Fibroblast of skin of abdomen (primary cell): ENCODE measurements at regions not wholly inside any gene's neighbourhood (a gene's known extent, or its start where the extent isn't known, plus 50 kb on each side); places are given as distances from the start of the nearest gene placed in this dataset.

Experiments used
- DNase-seq: peaks from one replicate; pipeline ENCODE4 v3.0.0-alpha.2; 2013

DNA sequence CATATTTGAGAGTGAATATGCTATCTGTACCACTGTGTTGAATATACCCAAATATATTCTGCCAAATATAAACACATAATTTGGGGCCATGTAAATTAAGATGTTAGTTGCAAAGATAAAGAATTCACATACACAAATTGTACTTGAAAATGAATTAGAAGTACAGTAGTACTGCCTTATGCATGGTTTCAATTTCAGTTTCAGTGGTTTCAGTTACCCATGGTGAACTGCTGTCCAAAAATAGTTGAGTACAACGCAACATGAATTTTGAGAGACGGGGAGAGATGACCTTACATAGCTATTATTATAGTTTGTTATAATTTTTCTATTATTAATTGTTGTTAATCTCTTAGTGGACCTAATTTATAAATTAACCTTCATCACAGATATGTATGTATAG, 1313.0 kb upstream of the FAM98A start:
- DNase-seq: no peak

DNA sequence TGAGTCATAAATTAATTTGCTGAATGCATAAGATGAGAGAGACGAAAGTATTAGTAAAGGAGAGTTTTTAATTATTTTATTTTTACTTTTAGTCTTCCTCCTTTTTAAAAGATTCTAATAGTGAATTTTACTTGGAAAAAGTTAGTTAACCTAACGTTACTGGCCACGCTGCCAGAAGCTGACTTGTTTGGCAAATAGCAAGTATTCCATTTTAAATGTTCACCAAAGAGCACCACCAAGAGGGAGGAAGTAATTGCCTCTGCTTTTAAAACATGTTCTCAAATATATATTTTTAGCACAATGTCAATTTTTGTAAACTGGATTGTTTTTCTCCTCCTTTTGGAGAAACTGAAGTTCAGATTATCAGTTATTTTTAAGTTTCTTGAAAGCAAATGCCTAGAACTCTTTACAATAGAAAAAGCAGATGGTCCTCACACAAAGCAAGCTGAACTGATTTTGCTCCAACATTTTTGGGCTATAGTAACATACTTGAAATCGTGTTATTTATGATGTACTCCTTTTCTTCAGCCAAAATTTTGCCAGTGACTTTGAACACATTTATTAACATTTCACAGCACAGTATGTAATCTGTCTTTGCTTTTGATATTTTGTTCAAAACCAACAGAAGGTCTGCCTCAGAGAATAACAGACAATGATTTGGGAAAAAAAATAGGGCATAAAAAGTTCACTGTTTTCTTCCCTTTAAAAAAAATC, 1311.0 kb upstream of the FAM98A start:
- no peak for DNase-seq

DNA sequence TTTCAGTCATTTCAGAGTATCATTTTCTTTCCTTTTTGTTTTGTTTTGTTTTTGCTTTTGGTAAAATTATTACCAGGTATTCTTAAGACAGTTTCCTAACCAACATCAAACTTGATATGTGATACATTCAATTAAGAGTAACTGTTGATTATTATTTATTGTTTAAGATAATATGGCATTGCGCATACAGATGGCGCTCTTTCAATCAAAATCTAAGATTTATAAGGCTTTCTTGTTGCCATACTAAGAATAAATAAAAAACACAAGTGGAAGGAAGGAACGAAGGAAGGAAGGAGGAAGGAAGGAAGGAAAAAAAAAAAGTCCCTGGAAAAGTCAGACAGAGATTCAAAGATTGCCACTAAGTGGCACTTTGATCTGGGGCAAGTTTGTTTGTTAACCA, 1308.7 kb upstream of the FAM98A start:
- no peak for DNase-seq

DNA sequence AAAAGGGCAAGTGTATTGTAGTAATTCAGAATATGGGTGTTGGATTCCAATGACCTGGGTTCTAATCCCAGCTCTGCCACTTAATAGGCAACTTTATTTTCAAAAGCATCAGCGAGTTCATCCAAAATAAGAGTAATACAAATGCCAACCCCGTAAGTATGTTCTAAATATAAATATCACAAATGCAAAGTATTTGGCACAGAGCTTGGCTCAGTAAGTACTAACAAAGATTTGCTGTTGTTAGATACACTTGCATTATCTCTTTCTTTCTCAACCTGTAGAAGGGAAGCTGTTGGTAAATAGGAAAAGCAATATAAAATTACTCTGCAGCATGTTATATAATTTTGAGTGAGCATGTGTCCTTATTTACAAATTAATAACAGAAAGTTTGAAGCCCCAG, 1302.6 kb upstream of the FAM98A start:
- no peak for DNase-seq

DNA sequence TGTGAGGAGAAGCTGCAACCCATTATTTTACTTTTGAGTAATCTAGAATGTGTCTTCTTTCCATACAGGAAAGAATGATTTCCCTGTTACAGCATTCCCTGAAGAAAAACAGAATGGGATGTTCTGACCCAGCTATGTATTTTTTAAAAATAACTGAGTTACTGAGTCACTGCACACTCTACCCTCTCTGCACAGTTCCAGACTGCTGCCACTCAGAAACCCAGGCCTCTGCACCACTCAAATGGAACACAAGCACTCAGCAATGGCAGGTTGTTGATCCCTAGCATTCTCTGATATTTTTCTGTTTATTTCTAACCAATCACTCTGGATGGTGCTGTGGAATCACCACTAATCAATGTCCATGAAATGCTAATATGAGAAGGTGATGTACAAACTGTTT, 1300.0 kb upstream of the FAM98A start:
- no peak for DNase-seq

DNA sequence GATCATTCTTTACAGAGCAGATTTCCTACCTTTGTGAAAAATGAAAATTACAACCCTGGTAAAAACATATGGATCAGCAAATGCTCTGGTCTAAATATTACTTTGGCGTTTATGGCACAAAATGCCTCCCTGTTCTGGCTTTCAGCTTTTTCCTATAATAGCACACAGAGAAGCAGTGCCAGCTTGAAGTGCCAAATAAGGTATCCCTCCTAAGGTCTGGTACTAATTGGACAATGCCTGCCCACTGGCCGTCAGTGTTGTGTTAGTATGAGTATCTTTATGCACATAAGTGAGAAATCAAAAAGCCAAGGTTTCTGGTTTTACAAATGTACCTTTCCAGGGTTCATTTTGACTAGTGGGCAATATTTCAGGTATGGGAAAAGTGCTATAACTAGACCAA, 1293.7 kb upstream of the FAM98A start:
- no peak for DNase-seq

DNA sequence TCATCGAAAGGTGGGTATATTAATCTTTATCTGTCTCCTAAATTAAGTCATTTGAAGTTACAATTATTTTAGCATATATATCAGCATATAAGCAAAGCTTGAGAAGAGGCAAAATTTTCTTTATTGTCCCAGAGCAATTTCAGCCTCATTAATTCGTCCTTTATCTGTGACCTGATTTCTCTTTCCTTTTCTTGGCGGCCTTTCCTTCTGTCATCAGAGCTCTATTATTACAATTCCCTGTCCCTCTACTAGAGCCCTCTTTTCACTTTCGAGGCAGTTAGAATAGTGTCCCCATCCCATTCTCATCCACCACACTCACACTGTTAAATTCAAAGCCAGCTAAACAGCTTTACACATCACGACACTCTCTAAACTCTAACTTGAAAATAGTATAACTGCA, 1293.2 kb upstream of the FAM98A start:
- no peak for DNase-seq

DNA sequence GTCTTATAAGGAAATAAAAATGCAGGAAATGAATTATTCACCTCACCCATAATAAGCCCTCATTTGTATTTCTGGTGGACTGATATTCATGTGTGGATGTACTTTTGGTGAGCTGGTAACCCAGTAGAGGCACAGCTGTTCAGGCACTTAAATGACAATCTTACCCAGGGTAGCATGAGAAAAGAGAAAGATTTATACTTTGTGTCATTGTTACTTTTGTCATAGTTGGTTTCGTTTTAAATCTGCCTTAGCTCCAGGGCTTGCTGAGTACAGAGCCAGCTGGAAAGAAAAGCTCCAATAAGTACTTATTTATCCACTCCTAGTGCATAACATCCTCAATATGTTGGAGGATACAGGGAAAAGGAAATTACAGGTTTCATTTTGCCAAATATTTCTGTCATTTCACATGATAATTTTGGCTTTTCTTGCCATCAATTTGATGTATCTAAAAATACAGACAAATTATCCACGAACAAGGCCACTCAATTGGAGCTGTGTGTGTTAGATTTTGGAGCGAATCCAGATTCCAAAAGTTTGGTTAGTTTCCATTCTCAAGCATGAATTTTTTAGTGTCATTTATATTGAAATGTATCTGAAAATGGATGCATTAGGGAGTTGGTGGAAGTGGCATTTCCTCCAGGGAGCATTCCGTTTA, 1276.1 kb upstream of the FAM98A start:
- DNase-seq: no peak

DNA sequence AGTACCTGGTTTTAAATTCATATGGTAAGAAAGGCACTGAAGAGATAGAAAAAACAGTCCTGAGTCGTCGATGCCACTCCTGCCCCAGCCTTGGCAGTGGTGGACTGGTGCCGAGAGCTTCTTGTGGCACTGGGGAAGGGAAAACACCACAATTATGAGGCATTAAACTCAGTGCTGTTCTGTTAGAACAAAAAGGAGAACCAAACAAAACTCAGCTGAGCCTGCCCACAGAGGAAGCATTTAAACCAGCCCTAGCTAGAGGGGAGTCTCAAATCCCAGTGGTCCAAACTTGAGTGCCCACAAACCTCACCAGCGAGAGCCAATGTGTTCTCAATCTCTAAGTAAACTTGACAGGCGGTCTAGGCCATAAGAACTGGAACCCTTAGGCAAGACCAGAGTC, 1254.5 kb upstream of the FAM98A start:
- no peak for DNase-seq

DNA sequence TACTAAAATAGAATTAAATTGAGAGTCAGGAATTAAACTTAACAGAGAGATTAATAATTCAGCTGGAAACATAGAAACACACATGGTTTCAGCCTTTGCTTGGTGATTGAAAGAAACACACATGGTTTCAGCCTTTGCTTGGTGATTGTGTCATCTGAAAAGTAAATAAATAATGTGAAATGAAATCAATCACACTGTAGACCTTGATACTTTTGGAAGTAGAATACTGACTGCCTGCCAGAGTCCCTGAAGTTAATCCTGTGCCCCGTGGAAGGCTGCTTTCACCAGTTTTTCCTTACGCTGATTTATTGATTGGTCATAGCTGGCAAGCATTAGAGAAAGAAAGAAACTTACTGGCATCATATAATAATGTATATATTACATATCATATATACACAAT, 1252.7 kb upstream of the FAM98A start:
- no peak for DNase-seq

DNA sequence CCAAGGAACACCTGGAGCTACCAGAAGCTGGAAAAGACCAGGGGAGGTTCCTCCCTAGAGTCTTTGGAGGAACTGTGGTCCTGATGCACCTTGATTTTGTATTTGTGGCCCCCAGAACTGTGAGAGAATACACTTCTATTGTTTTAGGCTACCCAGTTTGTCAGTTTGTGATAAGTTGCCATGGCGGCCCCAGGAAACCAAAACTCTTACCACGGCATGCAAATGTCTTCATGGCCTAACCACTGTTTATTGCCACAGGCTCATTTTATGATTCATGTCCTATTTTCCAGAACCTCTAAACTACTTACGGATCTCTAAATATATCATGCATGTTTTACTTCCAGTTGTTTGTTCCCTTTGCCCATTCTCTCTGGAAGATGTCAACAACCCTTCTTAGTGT, 1250.7 kb upstream of the FAM98A start:
- no peak for DNase-seq

DNA sequence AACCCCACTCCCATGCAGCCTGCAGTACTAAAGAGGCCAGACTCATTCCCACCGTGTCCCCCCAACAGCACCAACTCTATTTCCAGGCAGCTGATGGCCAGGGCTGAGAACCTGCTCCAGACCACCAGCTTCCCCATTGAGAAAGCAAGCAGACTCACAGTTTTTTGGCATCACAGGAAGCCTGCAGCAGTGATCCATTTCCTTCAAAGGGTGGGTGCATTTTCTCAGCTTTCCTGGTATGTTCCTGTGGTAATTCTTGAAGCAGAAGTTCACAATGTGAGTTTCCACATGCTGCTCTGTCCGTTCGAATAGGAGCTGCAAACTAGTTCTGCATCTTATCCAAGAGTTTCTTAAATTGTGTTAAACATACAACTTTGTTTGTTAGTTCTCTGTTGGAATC, 1249.6 kb upstream of the FAM98A start:
- no peak for DNase-seq

DNA sequence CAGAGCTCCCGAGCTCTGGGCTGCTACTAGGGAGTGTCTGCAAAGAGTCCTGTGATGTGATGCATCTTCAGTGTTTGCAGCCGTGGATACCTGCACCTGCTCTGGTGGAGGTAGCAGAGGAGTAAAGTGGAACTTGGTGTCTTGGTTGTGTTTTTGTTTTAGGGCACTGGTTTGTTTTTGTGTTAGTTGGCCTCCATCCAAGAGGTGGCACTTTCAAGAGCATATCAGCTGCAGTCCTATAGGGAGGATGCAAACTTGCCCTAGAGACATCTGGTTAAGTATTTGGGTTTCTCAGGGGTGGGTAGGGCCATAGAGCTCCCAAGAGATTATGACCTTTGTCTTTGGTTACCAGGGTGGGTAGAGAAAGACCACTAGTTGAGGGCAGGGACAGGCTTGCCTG, 1249.0 kb upstream of the FAM98A start:
- DNase-seq: no peak

DNA sequence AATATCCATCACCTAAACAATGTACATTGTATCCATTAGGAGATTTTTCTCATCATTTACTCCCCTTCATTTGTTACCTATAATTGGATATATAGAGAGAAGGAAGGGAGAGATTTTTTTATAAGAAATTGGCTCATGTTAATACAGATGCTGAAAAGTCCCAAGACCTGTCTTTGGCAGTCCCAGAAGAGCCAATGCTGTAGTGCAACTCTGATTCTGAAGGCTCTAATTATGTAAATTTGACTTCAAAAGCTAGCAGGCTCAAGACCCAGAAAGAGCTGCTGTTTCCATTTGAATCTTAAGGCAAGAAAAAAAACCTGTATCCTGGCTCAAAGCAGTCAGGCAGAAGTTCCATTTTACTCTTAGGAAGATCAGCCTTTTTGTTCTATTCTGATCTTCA, 1245.5 kb upstream of the FAM98A start:
- DNase-seq: no peak

DNA sequence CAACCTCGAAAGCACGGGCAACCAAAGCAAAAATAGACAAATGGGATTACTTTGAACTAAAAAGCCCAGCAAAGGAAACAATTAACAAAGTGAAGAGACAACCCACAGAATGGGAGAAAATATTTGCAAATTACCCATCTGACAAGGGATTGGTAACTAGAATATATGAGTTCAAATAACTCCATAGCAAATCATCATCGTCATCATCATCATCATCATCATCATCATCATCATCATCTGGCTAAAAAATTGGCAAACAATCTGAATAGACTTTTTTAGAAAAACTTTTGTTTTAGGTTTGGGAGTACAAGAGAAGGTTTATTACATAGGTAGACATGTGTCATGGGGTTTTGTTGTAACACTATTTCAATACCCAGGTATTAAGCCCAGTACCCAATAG, 1239.3 kb upstream of the FAM98A start:
- no peak for DNase-seq

DNA sequence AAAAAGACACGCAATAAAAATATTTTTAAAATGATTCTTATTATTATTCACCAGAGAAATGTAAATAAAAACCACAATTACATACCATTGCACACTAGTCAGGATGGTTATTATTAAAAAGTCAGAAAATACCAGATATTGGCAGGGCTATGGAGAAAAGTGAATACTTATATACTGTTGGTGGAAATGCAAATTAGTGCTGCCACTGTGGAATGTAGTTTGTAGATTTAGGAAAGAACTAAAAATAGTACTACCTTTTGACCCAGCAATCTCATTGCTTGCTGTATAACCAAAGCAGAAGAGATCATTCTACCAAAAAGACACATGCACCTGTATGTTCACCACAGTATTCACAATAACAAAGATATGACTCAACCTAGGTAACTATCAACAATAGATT, 1237.3 kb upstream of the FAM98A start:
- no peak for DNase-seq

DNA sequence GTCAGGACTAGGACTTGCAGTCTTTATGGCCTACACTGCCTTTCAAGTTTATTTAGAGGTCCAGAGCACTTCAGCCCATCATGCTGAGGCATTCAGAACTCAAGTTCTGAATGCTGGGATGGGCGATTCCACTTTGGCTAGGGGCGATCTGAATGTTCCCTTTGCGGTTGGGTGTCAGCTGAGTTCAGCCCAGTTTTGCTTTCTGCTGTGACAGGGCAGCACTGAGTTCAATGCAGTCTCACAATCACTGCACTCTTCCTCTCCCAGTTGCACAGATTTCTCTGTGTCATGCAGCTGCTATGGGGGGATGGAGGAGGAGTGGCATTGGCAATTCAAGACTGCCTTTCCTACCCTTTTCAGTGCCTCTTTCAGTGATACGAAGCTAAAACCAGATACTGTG, 1232.0 kb upstream of the FAM98A start:
- no peak for DNase-seq

DNA sequence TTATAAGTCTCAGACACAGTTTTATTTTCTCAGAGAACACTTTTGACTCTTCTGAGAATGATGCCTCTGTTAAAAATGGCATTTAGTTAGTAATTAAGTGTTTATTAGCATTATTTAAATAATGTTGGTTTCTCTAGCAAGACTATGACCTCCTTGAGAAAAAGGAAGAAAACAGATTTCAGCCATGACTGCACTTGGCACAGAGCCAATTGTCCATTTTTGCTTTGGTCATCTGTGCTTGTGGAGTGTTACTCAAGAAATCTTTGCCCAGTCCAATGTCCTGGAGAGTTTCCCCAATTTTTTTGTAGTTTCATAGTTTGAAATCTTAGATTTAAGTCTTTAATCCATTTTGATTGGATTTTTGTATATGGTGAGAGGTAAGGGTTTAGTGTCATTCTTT, 1229.4 kb upstream of the FAM98A start:
- DNase-seq: no peak

DNA sequence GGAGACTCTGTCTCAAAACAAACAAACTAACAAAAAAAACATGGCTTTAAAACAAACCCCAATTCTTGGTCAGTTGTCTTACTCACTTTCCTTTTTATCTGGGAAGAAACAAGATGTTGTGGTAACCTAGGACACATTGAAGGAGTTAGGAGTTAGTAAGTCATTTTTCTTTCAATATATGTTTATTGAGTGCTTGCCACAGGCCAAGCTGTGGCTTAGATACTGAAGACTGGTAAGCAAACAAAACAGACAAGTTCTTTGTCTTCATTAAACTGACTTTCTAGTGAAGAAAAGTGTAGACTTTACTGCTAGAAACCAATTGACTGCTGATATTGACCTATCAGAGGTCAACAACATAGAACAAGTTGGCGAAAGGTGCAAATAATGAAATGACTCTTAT, 1228.3 kb upstream of the FAM98A start:
- DNase-seq: no peak

DNA sequence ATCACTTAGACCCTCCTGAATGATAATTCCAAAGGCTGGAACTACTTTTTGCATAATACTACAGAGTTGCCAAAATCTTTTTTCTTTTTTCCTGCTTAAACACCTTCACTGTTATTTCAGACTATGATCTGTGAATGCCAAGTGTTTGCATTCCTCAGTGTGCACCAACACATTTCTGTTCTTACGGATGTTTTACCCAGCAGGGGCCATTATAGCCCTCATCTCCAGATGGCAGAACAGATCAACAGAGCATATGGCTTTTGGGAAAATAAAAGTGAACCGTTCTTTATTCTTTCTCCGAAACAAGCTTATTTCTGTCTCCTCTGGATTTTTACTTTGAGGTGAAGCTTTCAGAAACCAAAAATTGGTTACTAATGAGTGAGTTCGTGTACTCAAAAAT, 1226.6 kb upstream of the FAM98A start:
- no peak for DNase-seq

DNA sequence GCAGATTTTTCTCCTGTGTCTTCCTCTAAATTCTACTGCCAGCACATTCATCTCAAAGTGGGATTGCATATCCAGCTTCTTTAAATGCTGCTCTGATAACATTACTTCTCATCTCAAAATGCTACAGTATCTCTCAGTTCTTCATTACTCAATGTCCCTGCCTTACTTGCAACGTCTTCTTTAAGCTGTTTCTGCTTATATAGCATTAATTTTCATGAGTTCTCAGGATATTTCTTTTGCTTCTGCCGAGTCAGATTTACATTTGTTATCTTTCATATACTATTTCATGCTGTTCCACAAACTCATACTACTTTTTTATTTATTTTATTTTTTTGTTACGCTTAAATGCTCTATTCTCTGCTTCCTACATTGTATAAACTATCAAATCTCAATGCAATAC, 1223.5 kb upstream of the FAM98A start:
- no peak for DNase-seq

DNA sequence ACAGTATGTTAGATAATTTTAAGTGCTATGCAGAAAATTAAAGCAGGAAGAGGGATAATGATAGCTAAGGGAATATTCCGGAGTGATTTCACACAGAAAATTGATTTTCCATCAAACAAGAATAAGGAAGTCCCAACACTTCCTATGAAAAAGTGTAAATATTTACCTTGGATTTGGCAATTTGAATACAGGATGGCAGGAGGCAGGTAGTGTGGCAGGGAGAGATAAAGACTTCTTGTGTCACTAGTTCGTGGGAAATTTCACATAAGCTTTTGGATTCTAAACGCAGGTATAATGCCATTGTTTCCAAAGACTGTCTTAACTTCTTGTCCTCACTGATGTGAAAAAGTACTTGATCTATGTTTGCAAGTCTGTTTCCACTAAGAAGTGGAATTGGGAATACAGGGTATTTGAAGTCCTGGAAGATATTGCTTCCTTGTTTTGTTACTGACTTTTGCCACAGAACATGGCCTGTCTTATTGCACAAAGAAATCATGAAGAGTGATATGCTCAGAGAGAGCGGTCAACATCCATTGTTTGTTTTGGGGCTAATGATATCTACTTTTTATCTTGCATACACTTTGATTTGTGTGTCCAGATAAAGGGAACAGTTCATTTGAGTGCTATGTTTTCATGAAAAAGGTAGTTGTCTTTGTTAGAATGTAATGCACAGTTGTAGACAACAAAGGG, 1216.1 kb upstream of the FAM98A start:
- DNase-seq: no peak

DNA sequence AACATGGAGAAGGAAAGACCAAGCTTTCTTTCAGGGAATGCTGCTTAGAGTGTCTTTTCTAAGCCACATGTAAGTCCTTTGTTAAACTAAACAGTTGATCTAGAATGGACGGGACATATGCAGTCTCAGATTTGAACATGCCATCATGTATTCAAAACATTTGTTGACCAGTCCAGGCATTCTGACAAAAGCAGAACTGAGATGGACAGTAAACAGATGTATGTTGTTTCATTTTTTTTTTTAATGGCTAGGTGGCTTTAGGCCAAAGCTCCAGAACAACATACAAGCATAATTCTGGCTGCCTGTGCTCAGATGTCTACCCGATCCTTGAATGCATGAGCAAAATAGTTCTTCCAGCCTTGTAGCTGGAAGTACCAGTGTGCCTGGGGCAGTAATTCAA, 1211.4 kb upstream of the FAM98A start:
- no peak for DNase-seq

DNA sequence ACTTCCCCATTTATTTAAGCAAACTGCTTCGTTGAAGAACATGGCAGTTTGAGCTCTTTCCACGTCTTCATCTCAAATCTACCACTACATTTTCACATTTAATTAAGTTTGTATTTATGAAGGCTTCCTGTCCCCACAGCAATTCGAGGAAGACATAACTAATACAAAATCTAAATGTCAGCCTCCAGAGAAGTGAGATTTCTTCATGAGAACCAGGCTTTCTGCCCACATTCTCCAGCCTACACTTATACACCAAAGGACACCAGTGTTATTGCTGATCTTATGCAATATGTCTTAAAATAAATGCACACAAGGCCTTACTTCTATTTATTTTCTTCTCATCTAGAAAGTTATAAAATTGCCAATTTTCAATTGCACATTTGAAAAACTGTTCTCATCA, 1209.3 kb upstream of the FAM98A start:
- DNase-seq: no peak
